Heart right ventricle (tissue), 16 donors: ENCODE measurements at regions not wholly inside any gene's neighbourhood (a gene's known extent, or its start where the extent isn't known, plus 50 kb on each side); places are given as distances from the start of the nearest gene placed in this dataset.

Experiments
- ATAC-seq, 8 donors: fragments of 200-7000 bp; cut with Tn5 transposase; one replicate each; pipeline ENCODE4 v1.9.1; 2020; ENCODE audit warnings: mild to moderate bottlenecking in 8 of 8, moderate library complexity in 8 of 8, moderate number of reproducible peaks in 1 of 8
- DNase-seq, 2 donors: peaks; one replicate each; pipeline ENCODE4 v3.0.0-alpha.2; 2020
- H3K27ac ChIP-seq, 10 donors: fragments of 200-600 bp; sonication (generic) in 2 of 10; one replicate each; pipeline versions ENCODE4 v1.5.0 to v1.8.0; 2020 to 2022; ENCODE audit warnings: mild to moderate bottlenecking in 3 of 10
- H3K27me3 ChIP-seq, 7 donors: fragments of 200-600 bp; one replicate each; pipeline ENCODE4 v1.8.0; 2021 to 2022; ENCODE audit warnings: mild to moderate bottlenecking in 2 of 7
- H3K36me3 ChIP-seq, 9 donors: fragments of 200-600 bp; sonication (generic) in 1 of 9; one replicate each; pipeline versions ENCODE4 v1.5.0 to v1.8.0; 2020 to 2022; ENCODE audit warnings: mild to moderate bottlenecking in 2 of 9
- H3K4me1 ChIP-seq, 9 donors: fragments of 200-600 bp; sonication (generic) in 1 of 9; one replicate each; pipeline versions ENCODE4 v1.5.0 to v1.8.0; 2020 to 2022; ENCODE audit warnings: mild to moderate bottlenecking in 4 of 9
- H3K4me3 ChIP-seq, 10 donors: fragments of 200-600 bp; sonication (generic) in 2 of 10; one replicate each; pipeline versions ENCODE4 v1.5.0 to v1.8.0; 2020 to 2022; ENCODE audit warnings: mild to moderate bottlenecking in 7 of 10, moderate library complexity in 2 of 10
- H3K9me3 ChIP-seq, 11 donors: fragments of 200-600 bp in 10 of 11; sonication (generic) in 2 of 11; one replicate each; pipeline versions ENCODE4 v1.5.0 to v1.8.0; 2013 to 2022; ENCODE audit warnings: mild to moderate bottlenecking in 2 of 11, control low read depth in 1 of 11, moderate library complexity in 1 of 11
- CTCF ChIP-seq, 9 donors: fragments of 200-600 bp; sonication (generic) in 2 of 9; IDR thresholded peaks; one replicate each; pipeline versions ENCODE4 v1.5.0 to v1.8.0; 2021 to 2022; ENCODE audit warnings: antibody characterized with exemption in 9 of 9, mild to moderate bottlenecking in 5 of 9, moderate library complexity in 1 of 9
- WGBS, 2 donors: extraction: QIAGEN DNeasy Blood & Tissue Kit; methylation state at CpG; one replicate each; pipeline ENCODE4 v1.1.7; 2013; ENCODE audit warnings: inconsistent platforms in 1 of 2; 5-methylcytosine and 5-hydroxymethylcytosine counted together
- intact Hi-C, 10 donors: fragments of 100-400 bp; cut with DNase I; formaldehyde crosslinking; loops; one replicate each; pipeline versions ENCODE4 v1.11.1 to v1.14.2; 2022
- donor health status: Arrhythmogenic right ventricular cardiomyopathy.
- donor health status: ischemic (EF 13 %, LVEDD 7.1; RV severe dilation, severe dysfunction).
- donor health status: healthy with polysubstance abuse.
- donor health status: DM: no; HTN: yes; CAD: no.
- donor health status: DM: no; HTN: no; CAD: no.
- donor health status: ischemic (EF 25% LVEDD 6.9; RV normal size, moderate dysfunction).
- donor health status: ischemic (EF 25% LVEDD 5.7; RV mildly dilated, moderate dysfunction).
- donor health status: healthy.
- donor health status: DM: yes; HTN: yes; CAD: no.
- donor health status: Ischemic cardiomyopathy.
- donor health status: ischemic (EF 35%, LVEDD 5.7; RV mildly dilated, moderate dysfunction).
- donor health status: nonischemic (EF 11% LVEDD 7.7; RV severe dilation, severe dysfunction).
- donor health status: DM: yes; HTN: yes; CAD: no.
- donor health status: PGD.
- donor health status: ischemic (EF 29% LVEDD 5.4; RV normal size, mild dysfunction).
- donor health status: nonischemic (EF 23%, LVEDD 6.1; RV moderate dilation, normal function).

- intact Hi-C loops: no loop called here
- Histone ChIP-seq H3K4me3 (no peak overlapping the region), H3K27ac (no peak overlapping the region), H3K36me3 (no peaks in the 10 kb centered on the region), H3K27me3 (peaks cover 0 to 3% (median 0%) of the 10 kb centered on the region in 7 donors), H3K9me3 (peaks cover 0 to 26% (median 0%) of the 10 kb centered on the region in 11 donors), H3K4me1 (no peaks in the 10 kb centered on the region)
- ATAC-seq: no peak
- no peak for DNase-seq
- TF ChIP-seq CTCF (IDR thresholded peaks at IDR 0.05): no peak
- 60% methylated on average over 3 of the region's 3 CpGs for WGBS, 2 donors
Measured at GRCh38 chr16:73672135-73672534, 624.2 kb upstream of the ZFHX3 start.

GRCh38 chr16:73670836-73671820, 623.2 kb upstream of the ZFHX3 start:
- intact Hi-C loops: no loop called here
- 38 to 44% methylated on average over 11 of the region's 11 CpGs for WGBS, 2 donors
- no peak for TF ChIP-seq CTCF (IDR thresholded peaks at IDR 0.05)
- no peak overlapping the region for H3K4me3 ChIP-seq
- H3K4me1 ChIP-seq: no peaks in the 10 kb centered on the region
- H3K36me3 ChIP-seq: no peaks in the 10 kb centered on the region
- DNase-seq (no peak), ATAC-seq (no peak)
- H3K27ac ChIP-seq: no peak overlapping the region
- peaks cover 0 to 17% (median 0%) of the 10 kb centered on the region in 11 donors for H3K9me3 ChIP-seq
- peaks cover 0 to 3% (median 0%) of the 10 kb centered on the region in 7 donors for H3K27me3 ChIP-seq

- Histone ChIP-seq H3K36me3 (no peaks in the 10 kb centered on the region), H3K4me3 (no peak overlapping the region), H3K9me3 (peaks cover 0 to 4% (median 0%) of the 10 kb centered on the region in 11 donors), H3K4me1 (no peaks in the 10 kb centered on the region), H3K27me3 (peaks cover 0 to 3% (median 0%) of the 10 kb centered on the region in 7 donors), H3K27ac (no peak overlapping the region)
- ATAC-seq (no peak), DNase-seq (no peak)
- 65 to 80% methylated on average over 4 of the region's 4 CpGs for WGBS, 2 donors
- no peak for TF ChIP-seq CTCF (IDR thresholded peaks at IDR 0.05)
- intact Hi-C loops: no loop called here
Measured at GRCh38 chr16:73669535-73670274, 621.8 kb upstream of the ZFHX3 start.

GRCh38 chr16:73663720-73664119, 615.8 kb upstream of the ZFHX3 start:
- no peak for DNase-seq
- WGBS, 2 donors: 64 to 73% methylated on average over 2 of the region's 2 CpGs
- Histone ChIP-seq H3K4me1 (no peaks in the 10 kb centered on the region), H3K36me3 (no peaks in the 10 kb centered on the region), H3K9me3 (no peaks in the 10 kb centered on the region), H3K27ac (no peak overlapping the region), H3K27me3 (peaks cover 0 to 4% (median 0%) of the 10 kb centered on the region in 7 donors), H3K4me3 (no peak overlapping the region)
- intact Hi-C loops: no loop called here
- TF ChIP-seq CTCF (IDR thresholded peaks at IDR 0.05): no peak
- ATAC-seq: no peak
